ENCODE measurements at regions not wholly inside any gene's neighbourhood (a gene's known extent, or its start where the extent isn't known, plus 50 kb on each side); places are given as distances from the start of the nearest gene placed in this dataset.
A peak's percentile ranks its signal among the peaks of the same experiment; 100 is the strongest.

GRCh38 chr3:110973263-110973895, 98.2 kb upstream of the NECTIN3 start:
- Histone ChIP-seq H3K4me3 (no peak overlapping the region), H3K4me1 (replicated peaks) (no peaks in the 10 kb centered on the region), H3K27me3 (replicated peaks; ENCODE audit: insufficient read depth) (no peaks in the 10 kb centered on the region), H3K27ac (no peak overlapping the region), H3K9me3 (no peaks in the 10 kb centered on the region), H3K36me3 (no peaks in the 10 kb centered on the region)
- 80% methylated on average over 2 of the region's 2 CpGs for WGBS
- DNase-seq (ENCODE audit: low spot score), result no peak
- intact Hi-C loops (cut with DNase I), result no loop called here
- TF ChIP-seq CTCF (IDR thresholded peaks at IDR 0.05), result no peak
- TF ChIP-seq POLR2AphosphoS5 (IDR thresholded peaks at IDR 0.05), result no peak

GRCh38 chr3:110974902-110975301, 96.7 kb upstream of the NECTIN3 start:
- no peaks in the 10 kb centered on the region for H3K4me1 ChIP-seq (replicated peaks)
- TF ChIP-seq CTCF (IDR thresholded peaks at IDR 0.05) (no peak), POLR2AphosphoS5 (IDR thresholded peaks at IDR 0.05) (no peak), POLR2A (IDR thresholded peaks at IDR 0.05) (no peak)
- H3K27ac ChIP-seq, result no peak overlapping the region
- no peaks in the 10 kb centered on the region for H3K27me3 ChIP-seq (replicated peaks; ENCODE audit: insufficient read depth)
- intact Hi-C loops (cut with DNase I), result no loop called here
- no peak for DNase-seq (ENCODE audit: low spot score)
- WGBS, result 12% methylated on average over 2 of the region's 2 CpGs
- H3K4me3 ChIP-seq, result no peak overlapping the region
- H3K36me3 ChIP-seq, result no peaks in the 10 kb centered on the region
- H3K9me3 ChIP-seq, result no peaks in the 10 kb centered on the region

GRCh38 chr3:110984456-110985250, 87.0 kb upstream of the NECTIN3 start:
- 73% methylated on average over 4 of the region's 4 CpGs for WGBS

DNA sequence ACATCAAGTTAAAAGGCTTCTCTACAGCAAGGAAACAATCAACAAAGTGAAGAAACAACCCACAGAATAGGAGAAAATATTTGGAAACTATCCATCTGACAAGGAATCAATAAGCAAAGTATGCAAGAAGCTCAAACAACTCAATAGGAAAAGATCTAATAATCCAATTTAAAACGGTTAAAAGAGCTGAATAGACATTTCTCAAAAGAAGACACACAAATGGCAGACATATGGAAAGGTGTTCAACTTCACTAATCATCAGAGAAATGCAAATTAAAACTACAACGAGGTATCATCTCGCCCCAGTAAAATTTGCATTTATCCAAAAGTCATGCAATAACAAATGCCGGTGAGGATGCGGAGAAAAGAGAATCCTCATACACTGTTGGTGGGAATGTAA, 82.2 kb upstream of the NECTIN3 start:
- no peak overlapping the region for H3K27ac ChIP-seq
- no peak for DNase-seq (ENCODE audit: low spot score)
- WGBS, result 95% methylated on average over 5 of the region's 5 CpGs
- intact Hi-C loops (cut with DNase I), result no loop called here
- H3K4me3 ChIP-seq, result no peak overlapping the region
- H3K27me3 ChIP-seq (replicated peaks; ENCODE audit: insufficient read depth), result no peaks in the 10 kb centered on the region
- H3K36me3 ChIP-seq, result no peaks in the 10 kb centered on the region
- no peaks in the 10 kb centered on the region for H3K4me1 ChIP-seq (replicated peaks)
- H3K9me3 ChIP-seq, result no peaks in the 10 kb centered on the region
- TF ChIP-seq POLR2AphosphoS5 (IDR thresholded peaks at IDR 0.05) (no peak), POLR2A (IDR thresholded peaks at IDR 0.05) (no peak), CTCF (IDR thresholded peaks at IDR 0.05) (no peak)

More at GRCh38 chr3:110984456-110985250, 87.0 kb upstream of the NECTIN3 start:
- H3K27me3 ChIP-seq (replicated peaks; ENCODE audit: insufficient read depth), result no peaks in the 10 kb centered on the region
- H3K4me1 ChIP-seq (replicated peaks), result no peaks in the 10 kb centered on the region
- H3K36me3 ChIP-seq, result no peaks in the 10 kb centered on the region
- H3K9me3 ChIP-seq, result no peaks in the 10 kb centered on the region
- no peak overlapping the region for H3K27ac ChIP-seq
- intact Hi-C loops (cut with DNase I), result no loop called here
- DNase-seq (ENCODE audit: low spot score), result peak; percentile 19
- no peak overlapping the region for H3K4me3 ChIP-seq
- peak; percentile 35 for TF ChIP-seq POLR2AphosphoS5 (IDR thresholded peaks at IDR 0.05)
- TF ChIP-seq CTCF (IDR thresholded peaks at IDR 0.05), result no peak

Data from prostate gland (tissue), 2 donors.